NCI-H1417 (cell line): ENCODE measurements at regions not wholly inside any gene's neighbourhood (a gene's known extent, or its start where the extent isn't known, plus 50 kb on each side); places are given as distances from the start of the nearest gene placed in this dataset.

Experiments used
- DNase-seq, 3 experiments: peaks; one replicate each; lab custom pipeline; 2025; lab: John Stamatoyannopoulos, UW

DNA sequence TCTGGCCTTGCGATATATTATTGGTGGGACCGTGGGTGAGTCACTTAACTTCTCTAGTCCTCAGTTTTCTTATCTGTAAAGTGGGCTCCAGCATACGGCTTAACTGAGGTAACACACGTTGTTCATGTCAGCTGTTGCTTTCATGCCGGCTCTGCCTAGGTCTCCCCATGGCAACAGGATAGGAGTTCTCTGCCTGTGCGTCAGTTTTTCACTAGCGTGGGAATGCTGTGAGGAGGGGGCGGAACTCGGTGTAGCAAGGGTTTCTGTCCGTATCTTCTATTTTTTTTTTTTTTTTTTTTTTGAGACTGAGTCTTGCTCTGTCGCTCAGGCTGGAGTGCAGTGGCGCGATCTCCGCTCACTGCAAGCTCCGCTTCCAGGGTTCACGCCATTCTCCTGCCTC is 758.5 kb upstream of the RBFOX1 start:
- no peak for DNase-seq

DNA sequence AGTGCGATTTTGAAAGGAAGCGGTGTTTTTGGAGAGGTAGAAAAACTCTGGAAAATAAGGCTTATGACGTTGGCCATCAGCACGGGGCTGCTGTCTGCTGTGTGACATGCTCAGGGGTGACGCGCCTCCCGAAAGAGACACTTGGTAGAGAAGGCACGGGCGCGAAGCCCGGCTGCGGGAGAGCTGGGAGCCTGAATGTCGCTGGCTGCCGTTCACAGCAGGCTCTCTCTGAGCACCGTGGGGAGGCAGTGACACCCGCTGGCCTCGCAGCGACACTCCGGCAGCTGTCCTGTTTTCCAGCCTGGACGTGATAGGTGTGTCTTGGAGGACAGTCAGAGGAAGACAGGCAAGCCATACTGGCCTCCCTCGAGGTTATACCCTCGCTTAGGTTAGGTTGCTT is 759.1 kb upstream of the RBFOX1 start:
- peak in 2 of 3 experiments; percentile 7 to 71 for DNase-seq

DNA sequence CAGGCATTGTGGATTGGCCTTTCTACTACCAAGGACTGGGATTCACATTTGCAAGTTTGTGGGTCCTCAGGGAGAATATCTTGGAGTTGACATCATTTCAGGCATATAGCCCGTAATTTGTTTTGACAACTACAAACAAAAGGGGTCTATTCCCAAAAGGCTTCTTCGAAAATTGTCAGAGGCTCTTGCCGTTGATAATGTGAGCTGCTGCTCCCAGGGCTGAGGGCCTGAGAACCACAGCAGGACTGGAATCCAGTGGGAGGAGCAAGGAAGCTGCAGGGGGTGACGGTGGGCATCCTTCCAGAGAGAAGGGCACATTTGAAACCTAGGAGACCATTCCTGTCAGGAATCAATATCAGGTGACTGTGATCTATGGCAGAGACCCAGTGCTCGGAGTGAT is 761.6 kb upstream of the RBFOX1 start:
- no peak for DNase-seq

DNA sequence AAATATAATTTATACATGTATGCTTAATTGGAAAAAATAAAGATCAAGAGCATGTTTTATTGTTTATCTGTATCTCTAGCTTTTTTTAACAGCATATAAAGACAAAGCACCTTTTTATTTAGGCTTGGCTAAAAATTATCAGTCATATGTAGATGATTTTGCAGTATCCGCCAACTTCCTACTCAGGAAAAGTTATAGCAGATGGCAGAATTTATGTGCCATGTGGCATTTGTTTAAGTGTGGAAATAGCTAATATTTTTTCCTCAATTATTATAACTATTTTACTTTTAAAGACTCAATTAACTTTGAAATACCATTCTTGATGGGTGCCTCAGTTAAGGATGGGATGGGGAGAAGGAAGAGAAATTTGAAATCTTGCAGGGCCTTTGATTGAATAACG is 762.1 kb upstream of the RBFOX1 start:
- no peak for DNase-seq

DNA sequence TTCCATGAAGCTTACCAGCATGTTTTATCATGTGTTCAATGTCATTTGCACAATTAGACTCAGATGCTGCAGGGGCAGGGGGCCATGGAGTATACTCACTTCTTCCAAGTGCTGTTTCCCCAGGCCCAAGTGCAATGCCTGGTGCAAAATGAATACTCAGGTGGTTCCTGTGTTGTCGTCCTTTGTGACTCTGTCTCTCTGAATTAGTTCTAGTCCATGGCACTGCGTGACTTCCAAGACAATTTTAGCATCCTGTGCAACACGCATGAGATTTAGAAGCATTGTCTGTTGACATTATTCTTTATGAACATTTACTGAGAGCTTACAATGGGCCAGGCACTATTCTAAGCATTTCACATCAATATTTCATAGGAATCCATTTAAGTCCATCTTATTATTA is 769.7 kb upstream of the RBFOX1 start:
- DNase-seq: no peak

DNA sequence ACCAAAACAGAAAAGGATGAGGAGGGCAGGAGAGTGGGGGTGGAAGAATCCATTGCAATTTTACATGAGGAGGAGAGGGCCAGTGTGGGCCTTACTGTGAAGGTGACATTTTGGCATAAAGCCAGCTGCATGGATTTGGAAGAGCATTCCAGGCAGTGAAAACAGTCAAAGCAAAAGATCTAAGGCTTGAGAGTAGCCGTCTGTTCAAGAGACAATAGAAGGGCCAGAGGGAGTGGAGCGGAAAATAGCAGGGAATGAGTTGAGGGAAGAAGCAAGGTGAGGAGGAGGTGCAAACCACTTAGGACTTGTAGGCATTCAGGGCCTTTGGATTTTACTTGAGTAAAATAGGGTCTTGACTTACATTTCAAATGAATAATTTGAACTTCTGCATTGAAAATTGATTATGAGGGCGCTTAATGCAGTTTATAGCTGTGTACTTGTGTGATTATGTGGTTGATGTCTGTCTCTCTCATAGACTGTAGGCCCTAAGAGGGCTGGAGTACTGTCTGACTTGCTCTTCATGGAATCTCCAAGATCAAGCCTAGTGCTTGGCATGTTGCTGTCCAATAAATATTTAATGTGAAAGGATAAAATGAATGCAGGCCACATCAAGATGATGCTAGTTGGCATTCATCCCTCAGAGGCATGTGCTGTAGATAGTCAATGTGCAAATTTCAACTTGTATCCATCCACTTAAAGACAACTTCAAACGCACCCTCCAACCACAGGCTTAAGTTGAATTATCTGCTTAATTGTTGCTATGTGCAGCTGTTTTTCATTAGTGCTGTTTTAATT is 772.1 kb upstream of the RBFOX1 start:
- peak in 1 of 3 experiments; percentile 26 for DNase-seq

DNA sequence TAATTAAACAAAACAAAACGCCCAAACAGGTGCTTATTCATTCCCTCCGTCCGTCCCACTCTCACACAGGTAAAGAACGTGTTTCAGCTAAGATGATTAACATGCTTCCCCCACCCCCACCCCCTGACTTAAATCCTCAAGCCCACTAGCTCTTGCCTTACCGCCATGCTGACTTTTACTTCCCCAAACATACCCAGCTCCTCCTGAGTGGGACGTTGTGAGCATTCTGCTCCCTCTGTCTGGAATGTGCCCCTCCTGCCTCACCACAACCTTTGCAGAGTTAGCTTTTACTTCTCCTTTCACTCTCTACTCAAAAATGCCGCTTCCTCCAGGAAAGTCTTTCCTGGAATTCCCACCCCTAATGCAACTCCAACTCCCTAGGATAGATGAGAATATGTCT is 774.0 kb upstream of the RBFOX1 start:
- no peak for DNase-seq

DNA sequence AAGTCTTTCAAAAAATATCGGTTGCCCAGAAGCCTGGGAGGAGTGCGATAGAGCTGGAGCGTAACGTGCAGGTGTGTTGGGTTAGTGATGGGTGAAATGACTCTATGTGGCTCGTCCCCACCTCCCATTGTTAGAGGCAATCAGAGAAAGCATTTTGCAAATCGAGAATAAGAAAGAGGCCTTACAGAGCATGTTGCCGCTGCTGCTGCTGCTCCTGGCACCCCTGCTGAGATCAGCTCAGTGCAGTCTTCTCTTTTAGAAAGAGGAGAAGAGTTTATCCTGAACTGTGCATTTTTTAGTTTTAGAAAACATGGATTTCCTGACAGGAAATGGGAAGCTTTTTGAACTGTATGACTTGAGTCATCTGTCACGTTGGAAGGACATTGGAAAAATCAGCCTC is 774.5 kb upstream of the RBFOX1 start:
- peak in 1 of 3 experiments; percentile 69 for DNase-seq

DNA sequence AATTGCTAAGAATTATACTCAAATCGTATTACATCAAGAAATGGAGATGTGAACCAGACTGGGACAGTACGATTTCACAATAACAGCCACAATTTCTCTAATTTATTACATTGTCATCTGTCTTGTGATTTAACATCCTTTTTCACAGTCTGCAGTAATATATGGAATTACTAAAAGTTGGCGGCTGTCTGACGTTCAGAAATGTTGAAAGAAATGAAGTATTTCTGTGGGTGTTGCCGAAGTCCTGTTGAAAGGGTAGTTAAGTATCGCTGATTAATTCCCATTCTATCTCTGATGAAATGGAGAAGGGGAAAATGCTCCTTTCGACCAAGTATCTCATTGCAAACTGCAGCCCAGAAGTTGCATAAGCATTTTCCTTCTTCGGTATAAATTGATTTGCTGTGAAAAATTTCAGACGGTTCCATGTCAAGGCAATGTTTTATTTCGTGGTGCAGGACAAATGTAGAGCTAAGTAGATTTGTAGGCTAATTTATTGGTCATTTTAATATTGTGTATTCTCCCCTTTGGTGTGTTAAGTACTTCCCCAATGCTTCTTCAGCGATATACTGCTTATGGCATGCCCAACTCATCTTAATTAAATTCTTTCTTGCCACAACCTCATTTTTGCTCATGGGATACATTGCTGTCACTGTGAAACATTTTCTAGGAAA is 775.2 kb upstream of the RBFOX1 start:
- no peak for DNase-seq

DNA sequence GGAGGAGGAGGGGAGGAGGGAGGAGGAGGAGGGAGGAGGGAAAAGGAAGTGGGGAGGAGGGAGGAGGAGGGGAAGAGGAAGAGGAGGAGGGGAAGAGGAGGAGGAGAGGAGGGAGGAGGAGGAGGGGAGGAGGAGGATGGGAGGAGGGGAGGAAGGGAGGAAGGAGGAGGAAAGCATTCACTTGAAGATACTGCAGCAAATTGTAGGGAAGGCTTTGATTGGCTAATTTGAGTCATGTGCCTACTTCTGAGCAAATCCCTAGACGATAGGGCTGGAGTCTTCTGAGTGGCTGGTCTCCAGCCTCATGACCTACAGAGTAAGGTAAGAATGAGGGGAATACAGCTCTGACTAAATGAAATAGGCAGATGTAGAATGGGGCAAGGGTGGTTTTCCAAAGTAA is 783.2 kb upstream of the RBFOX1 start:
- no peak for DNase-seq

DNA sequence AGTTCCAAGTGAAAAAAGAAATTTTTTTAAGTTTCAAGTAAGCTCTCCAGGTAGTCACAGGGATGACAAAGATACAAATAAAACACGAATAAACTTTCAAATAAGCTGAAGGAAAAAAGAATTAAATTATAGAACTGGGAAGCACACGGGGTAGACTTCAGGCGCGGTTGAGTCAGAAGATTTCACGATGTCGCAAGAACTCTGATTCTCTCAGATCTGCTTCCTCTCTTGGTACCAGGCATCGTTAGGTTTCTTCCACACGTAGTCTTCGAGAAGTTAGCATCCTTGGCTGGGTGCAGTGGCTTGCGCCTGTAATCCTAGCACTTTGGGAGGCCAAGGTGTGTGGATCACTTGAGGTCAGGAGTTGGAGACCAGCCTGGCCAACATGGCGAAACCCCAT is 784.1 kb upstream of the RBFOX1 start:
- no peak for DNase-seq

DNA sequence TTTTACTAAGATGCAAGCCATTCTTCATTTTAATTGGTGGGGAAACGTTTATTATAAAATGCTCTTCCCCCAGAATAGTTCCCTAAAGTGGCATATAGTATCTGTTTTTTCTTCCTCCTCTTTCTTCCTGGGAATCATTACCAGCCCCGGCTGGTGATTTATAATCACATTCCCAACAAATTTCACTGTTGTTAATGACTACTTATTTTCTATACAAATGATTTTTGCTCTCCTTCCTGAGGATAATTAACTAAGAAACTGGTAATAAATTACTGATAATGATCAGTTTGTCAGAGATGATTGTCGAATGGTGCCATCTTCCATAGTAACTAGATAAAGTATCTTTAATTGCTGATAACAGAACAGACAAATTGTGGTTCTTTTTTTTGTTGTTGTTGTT is 785.5 kb upstream of the RBFOX1 start:
- DNase-seq: no peak

DNA sequence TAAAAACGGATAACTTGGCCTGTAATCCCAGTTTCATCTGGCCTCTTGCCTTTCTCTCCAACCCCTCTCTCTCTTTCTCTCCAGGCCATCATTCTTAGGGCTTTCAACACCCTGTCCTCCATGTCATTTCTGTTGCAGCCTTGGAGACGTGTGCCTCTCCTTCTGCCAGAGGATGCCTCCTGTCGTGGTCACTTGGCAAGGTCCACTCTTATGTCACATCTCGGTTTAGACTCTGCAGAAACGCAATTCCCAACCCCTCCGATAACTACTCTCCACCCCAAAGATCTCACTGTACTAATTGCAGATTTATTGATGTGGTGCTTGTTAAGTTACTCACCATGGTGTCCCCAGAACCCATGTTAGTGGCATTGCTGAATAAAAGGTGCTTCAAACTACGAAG is 787.3 kb upstream of the RBFOX1 start:
- no peak for DNase-seq

DNA sequence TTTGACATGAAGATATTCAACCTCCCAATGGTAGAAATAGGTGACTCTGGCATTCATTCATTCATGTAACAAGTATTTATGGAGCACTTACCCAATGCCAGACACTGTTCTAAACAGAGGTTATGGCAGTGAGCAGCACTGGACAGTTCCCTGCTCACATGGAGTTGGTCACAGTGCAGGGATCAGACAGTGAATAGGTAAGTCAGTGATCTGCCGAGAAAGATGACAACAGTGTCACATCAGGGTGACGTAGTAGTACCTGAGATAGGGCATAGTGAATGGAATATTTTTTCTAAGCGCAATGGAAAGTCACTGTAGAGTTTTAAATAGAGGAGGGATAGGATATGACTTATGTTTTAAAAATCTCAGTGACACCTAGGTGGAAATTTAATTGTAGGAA is 791.4 kb upstream of the RBFOX1 start:
- no peak for DNase-seq

DNA sequence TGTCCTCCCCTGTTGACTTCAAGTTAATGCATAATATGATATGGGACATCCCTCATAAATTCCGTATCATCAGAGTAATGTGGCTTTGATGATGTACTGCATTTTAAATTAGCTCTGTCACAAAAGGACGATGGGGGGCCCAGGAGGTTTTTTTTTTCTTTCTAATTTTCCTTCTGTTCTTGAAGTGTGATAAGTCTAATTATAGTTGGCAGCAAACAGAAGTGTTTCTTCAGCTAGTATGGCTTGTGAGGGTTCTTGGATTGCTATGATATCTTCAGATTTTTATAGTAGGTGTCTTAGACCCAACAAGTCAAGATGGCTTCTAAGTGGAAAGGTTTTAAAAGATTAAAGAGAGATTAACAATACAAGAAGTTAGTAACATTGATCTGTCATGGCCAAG is 796.2 kb upstream of the RBFOX1 start:
- no peak for DNase-seq

DNA sequence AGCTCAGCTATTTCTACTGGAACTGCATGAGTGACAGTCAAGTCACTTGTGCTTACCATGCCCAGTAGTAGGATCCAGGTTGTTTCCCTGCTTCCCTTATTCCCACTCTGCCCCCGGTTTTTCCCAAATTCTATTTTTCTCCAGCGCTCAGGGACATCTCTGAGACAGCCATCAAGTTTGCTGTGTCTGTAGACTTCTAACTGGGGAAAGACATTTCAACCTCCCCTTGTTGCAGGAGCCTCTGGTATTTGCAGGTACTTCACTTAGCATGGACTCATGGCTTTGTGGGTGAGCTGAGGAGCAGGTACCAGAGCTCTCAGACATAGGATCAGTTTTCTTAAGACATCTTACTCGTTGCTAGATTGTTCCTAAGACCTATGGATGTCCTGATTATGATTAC is 801.6 kb upstream of the RBFOX1 start:
- no peak for DNase-seq

DNA sequence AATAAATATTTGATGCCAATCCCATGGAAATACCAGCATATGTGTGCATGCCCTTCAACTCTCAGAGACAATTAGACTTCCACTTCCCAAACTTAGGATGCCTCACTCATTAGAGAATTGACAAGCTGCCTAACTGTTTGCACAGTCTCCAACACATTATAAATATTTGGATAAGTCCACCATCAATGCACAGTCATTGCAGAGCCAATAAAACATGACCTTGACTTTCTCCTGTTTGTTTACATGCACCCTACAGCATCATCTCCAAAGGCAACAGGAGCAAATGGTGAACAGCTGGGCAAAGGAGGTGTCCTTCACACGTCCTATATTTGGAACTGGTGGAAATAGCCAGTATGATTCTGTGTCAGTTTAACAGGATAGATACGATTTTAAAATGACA is 804.4 kb upstream of the RBFOX1 start:
- DNase-seq: no peak

DNA sequence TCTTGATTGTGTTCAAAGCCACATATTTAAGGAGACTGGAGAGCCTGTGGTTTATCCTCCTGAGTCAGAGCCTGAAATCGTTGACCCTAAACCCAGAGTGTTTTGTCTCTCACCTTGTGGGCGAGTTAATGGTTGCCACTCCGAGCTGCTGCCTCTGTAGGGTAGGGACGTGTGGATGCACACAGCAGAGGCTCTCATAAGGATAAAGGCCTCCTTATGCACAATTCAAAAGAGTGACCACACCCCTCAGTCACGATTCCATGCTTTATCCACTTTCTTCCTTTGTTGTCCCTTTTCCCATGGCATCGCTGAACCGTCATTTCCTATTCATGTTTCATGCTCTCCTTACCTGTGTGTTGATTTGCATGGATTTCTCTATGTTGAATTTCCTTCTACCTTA is 805.0 kb upstream of the RBFOX1 start:
- peak in 1 of 3 experiments; percentile 75 for DNase-seq

DNA sequence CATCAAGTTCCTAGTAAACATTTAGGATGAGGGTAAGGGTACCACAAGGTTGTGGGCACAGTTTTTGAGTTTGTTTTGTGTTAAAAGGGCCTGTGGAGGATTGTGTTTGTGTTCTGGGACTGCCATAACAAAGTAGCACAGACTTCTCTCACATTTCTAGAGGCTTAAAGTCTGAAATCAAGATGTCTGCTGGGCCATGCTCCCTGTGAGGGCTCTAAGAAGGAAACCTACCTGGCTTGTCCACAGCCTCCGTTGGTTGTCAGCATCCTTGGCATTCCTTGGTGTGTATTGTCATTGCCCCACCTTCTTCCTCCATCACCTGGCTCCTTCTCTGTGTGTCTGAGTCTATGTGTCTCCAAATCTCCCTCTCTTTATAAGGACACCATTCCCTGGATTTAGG is 808.1 kb upstream of the RBFOX1 start:
- no peak for DNase-seq

DNA sequence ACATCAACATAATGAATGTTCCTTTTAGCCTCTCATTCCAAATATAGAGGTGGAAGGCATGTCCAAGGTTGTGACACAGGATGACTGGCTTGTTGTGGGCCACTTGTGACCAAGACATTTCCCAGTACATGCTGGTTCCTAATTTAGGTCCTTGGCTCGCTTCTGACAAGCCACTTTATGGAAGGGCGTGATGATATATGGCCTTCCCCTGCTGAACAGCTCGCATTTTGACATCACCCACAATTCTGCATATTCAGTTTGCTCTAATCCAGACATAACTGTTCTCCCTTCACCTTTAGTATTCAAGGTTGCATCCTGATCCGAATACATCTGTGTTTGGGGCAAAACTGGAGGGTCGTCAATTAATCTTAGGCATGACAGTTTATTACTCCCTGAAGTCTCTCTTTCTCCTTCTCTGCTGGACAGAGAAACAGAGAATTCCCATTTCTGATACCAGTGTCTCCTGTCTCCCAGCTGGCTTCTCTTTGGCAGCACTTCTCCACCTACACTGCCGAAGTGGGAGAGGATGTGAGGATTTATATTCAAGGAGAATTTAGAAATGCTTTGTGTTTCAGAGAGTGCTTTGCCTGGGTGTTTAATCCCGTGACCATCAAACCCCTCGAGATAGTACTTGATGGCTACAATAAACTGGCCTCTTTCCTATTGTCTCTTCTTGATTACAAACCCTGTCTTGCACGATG is 815.5 kb upstream of the RBFOX1 start:
- no peak for DNase-seq

DNA sequence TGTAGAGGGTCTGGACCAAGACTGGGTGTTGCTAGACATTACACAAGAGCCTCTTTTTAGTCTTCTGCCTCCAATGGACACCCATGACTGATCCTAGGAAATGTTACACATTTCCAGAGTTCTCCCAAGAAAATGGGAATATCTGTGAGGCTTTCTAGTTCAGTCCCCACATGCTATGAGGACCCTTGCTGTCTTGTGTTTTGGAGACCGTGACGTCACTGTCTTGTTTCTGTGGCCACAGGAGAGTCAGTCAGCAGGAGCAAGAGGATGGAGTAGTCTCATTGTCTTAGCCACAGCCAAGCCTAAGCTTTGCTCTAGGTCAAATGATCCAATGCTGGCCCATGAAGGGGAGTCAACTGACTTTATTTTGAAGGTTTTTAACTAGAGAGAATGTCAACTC is 820.1 kb upstream of the RBFOX1 start:
- no peak for DNase-seq

DNA sequence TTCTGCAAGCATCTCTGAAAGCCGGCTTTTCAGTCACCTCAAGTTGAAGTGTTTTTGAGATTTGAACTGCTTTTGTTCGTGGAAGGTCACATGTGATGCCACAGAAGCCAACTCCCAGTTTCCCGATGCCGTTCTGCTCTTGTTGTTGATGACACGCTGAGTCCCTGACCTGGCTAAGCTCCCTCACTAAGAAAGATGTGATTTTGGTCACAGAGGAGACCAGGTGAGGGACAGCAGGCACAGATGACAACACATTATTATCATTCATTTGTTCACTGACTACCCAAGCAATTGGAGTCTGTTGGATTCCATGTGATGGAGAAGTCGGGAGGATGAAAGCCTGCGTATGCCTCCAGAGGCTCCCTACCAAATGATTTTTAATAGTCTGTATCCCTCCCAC is 822.4 kb upstream of the RBFOX1 start:
- peak in 1 of 3 experiments; percentile 88 for DNase-seq

DNA sequence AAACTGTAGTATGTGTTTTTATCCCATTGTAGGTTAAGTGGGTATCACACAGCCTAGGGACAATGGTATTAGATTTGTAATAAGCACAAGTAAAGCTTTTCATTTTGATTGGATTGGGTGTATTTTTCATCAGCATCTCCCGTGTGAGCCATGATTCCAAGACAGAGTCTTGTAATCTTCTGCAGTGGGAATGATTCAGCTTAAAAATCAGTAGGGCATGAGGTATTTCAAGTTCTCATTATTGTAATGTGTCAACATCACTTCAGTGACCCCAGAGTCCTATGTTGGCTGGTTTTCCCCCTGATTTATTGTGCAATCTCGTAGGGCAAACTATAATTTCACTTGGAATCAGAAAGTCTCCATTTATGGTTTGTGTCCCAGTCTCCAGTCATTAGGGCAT is 833.2 kb upstream of the RBFOX1 start:
- DNase-seq: no peak
